KG1 (cell line): ENCODE measurements at regions not wholly inside any gene's neighbourhood (a gene's known extent, or its start where the extent isn't known, plus 50 kb on each side); places are given as distances from the start of the nearest gene placed in this dataset.
"Not testable (repeated sequence)": the region's sequence is repeated elsewhere in the genome, so short reads cannot be mapped to it uniquely, and the experiment has no call there.

Experiments
- DNase-seq: peaks from one replicate; lab custom pipeline; 2025; lab: John Stamatoyannopoulos, UW

- not testable (repeated sequence) for DNase-seq
Observed at GRCh38 chr2:89960570-89960969, 1269.1 kb downstream of the RPIA start.

GRCh38 chr2:89968567-89968966 lies 1277.1 kb downstream of the RPIA start:
- not testable (repeated sequence) for DNase-seq

DNA sequence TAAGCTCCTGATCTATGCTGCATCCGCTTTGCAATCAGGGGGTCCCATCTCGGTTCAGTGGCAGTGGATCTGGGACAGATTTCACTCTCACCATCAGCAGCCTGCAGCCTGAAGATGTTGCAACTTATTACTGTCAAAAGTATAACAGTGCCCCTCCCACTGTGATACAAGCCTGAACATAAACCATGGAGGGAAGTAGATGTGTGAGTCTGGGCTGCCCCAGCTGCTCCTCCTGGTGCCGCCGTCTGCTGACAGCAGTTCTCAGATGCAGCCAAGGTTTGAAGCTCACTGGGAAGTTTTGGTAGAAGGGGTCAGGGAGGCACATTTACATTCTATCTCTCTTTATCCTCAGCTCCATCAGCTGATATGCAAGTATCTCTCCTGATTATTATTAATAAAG lies 1277.7 kb downstream of the RPIA start:
- DNase-seq: not testable (repeated sequence)

DNA sequence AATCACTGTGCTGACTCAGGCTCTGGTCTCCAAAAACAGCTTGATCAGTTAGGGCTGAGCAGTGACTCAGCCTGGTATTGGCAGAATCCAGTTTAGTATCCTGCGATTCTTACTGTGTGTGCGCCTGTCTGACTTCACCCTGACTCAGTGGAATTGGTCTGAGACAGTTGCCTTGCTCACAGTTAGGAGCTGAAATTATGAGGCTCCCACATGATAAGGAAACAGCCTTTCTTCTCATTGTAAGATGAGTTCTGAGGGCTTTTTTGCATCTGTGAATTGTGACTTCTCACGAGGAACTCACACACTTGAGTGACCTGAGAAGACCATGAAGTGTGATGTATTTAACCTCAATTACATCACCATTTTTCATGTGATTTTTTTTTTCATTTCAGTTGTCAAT lies 1282.4 kb downstream of the RPIA start:
- DNase-seq: not testable (repeated sequence)

- DNase-seq: not testable (repeated sequence)
Observed at GRCh38 chr2:89979826-89980537, 1288.5 kb downstream of the RPIA start.

DNA sequence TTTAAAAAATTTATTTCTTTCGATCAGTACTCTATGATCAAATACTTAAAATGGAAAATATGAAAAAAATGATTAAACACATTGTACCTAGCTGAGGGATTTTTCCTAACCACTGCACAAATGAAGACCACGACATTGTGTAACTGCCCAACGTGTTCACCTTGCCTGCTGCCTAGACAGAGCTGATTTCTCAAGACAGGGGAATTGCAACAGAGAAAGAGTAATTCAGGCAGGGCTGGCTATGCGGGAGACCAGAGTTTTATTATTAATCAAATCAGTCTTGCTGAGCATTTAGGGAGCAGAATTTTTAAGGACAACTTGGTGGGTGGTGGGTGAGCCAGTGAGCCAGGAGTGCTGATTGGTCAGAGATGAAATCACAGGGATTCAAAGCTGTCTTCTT lies 1290.8 kb downstream of the RPIA start:
- DNase-seq: not testable (repeated sequence)

- not testable (repeated sequence) for DNase-seq
Observed at GRCh38 chr2:89985650-89986049, 1294.2 kb downstream of the RPIA start.

DNA sequence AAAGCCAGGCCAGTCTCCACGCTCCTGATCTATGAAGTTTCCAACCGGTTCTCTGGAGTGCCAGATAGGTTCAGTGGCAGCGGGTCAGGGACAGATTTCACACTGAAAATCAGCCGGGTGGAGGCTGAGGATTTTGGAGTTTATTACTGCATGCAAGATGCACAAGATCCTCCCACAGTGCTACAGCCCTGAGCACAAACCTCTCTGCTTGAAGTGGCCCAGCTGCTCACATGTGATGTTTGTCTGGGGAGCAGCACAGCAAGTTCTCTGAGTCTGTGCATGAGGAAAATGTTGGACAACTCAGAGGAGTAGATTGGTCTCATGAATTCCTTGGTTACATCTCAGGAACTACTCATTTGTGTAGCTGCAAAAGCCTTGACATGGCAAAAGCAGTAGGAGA lies 1295.1 kb downstream of the RPIA start:
- not testable (repeated sequence) for DNase-seq

DNA sequence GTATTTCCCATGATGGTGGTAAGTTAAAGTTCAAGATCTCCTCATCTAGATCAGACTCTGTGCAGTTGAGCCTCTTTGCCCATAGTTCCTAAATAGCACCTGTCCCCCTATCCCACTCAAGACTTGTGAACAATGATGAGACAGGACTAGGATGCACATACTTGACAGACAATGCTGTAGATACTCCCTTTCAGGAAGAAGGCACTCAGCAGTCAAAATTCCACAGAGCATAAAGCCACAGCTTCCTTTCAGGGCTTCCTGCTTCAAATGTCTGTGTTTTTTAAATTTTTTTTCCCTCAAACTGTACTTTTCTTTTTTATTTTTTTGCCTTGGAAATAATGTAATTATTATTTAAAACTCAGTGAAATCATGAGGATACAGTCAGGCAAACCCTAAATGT lies 1305.3 kb downstream of the RPIA start:
- DNase-seq: not testable (repeated sequence)

DNA sequence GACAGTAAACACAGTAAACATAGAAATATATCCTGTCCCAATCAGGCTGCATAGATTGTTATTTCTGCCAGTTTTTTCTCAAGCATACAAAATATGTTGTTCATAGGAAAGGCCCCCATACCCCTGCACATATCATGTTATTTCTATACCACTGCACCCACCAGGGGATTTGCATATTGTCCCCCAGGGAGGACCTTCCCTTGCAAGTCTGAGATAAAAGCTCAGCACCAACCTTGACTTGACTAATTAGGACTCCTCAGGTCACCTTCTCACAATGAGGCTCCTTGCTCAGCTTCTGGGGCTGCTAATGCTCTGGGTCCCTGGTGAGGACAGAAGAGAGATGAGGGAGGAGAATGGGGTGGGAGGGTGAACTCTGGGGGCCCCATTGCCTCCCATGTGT lies 1313.1 kb downstream of the RPIA start:
- DNase-seq: not testable (repeated sequence)

- not testable (repeated sequence) for DNase-seq
Observed at GRCh38 chr2:90010442-90011100, 1319.1 kb downstream of the RPIA start.

- not testable (repeated sequence) for DNase-seq
Observed at GRCh38 chr2:90011101-90011443, 1319.6 kb downstream of the RPIA start.

- DNase-seq: not testable (repeated sequence)
Observed at GRCh38 chr2:90019908-90020307, 1328.4 kb downstream of the RPIA start.

- DNase-seq: not testable (repeated sequence)
Observed at GRCh38 chr2:90021234-90021633, 1329.8 kb downstream of the RPIA start.

- DNase-seq: not testable (repeated sequence)
Observed at GRCh38 chr2:90027231-90027643, 1335.8 kb downstream of the RPIA start.

GRCh38 chr2:90028381-90029079 lies 1337.1 kb downstream of the RPIA start:
- peak; percentile 52 for DNase-seq

GRCh38 chr2:90029080-90029428 lies 1337.6 kb downstream of the RPIA start:
- DNase-seq: not testable (repeated sequence)

- not testable (repeated sequence) for DNase-seq
Observed at GRCh38 chr2:90032269-90032668, 1340.8 kb downstream of the RPIA start.

DNA sequence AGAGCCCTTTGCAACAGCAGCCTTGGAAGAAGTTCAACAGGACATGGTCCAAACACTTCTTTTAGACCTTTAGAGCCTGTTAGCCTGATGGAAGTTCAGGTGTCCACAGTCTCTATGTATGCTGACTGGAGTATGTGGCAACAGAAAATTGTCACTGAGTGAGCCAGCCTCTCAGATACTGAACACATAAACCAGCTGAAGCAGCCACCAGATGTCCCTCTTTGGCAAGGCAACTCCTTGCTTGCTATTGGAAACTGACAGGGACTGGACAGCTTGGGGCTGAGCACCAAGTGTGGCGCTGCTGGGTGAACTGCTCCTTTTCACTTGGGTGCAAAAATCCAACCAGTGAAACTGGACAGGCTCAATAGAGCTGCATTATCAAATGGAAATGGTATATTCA lies 1344.9 kb downstream of the RPIA start:
- not testable (repeated sequence) for DNase-seq

DNA sequence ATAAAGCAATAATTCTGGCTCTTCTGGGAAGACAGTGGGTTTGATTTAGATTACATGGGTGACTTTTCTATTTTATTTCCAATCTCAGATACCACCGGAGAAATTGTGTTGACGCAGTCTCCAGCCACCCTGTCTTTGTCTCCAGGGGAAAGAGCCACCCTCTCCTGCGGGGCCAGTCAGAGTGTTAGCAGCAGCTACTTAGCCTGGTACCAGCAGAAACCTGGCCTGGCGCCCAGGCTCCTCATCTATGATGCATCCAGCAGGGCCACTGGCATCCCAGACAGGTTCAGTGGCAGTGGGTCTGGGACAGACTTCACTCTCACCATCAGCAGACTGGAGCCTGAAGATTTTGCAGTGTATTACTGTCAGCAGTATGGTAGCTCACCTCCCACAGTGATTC lies 1347.6 kb downstream of the RPIA start:
- not testable (repeated sequence) for DNase-seq

DNA sequence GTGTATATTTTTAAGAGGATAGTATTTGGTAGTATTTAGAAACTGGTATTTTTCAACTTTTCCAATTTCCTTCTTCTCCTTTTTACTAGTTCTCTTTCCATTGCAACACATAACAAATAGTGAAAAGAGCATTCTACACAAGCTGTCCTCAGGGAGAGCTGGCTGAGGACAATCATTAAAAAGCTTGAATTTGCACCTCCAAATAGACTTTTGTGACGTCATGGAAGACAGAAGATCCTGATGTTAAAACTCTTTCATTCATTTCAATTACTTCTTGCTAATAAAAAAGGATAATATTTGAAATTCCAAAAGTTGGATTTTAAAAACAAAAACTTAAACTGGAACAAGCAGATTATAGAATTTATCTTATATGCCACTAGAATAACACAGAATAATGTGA lies 1356.3 kb downstream of the RPIA start:
- DNase-seq: not testable (repeated sequence)

DNA sequence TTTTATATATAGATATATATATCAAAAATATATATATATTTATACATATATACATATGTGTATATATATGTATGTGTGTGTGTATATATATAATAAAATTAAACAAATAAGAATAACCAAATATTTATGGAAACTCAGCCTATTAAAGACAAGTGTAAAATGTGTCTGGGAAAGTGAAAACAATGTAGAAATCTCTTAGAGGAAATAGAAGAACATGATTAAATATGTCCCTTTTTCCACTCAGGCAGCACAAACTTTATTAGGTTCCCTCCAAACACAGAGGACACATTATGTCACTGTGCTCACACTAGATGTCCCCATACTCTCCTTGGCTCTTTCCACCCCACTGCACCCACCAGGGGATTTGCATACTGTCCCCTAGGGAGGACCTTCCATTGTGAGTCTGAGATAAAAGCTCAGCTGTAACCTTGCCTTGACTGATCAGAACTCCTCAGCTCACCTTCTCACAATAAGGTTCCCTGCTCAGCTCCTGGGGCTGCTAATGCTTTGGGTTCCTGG lies 1360.7 kb downstream of the RPIA start:
- not testable (repeated sequence) for DNase-seq
